Tongue (tissue), 1 donor: ENCODE measurements at regions not wholly inside any gene's neighbourhood (a gene's known extent, or its start where the extent isn't known, plus 50 kb on each side); places are given as distances from the start of the nearest gene placed in this dataset.

Experiments
- DNase-seq: peaks from one replicate; pipeline ENCODE4 v3.0.0-alpha.2; 2015

DNA sequence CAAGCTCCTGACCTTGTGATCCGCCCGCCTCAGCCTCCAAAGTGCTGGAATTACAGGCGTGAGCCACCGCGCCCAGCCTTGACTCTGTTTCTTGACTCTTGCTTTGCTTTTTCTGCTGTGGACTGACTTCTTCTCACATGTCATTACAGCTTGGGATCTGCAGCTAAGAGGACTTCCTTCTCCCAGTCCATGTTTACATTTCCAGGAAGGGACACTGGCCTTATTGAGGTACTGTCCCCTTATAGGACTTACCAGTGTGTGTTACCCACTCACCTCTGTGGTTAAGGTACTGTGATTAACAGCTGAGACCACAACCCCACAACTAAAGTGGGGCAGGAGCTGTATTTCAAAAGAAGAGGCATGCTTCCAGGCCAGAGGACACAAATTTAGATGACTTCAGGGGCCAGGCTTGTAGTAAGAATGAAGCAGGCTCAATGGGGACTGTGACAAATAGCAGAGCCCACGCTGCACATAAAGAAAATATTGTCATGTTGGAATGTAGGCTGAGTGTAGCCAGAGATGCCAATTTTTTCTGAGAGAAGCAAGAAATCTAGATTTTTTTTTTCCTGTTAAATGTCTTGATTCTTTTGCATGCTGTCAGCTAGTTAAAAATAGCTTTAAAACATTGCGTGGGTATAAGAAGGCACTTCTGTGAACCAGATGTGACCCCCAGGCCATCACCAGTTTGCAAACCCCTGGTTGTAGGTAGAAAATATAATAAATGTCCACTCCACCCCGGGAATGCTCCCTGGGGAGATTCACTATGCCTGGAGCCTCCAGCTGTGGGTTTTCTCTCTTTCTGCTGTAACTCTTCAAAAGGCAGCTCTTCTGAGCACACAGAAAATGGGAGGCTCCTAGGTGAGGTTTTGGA lies 75.0 kb downstream of the PTPDC1 start:
- peak; percentile 52 for DNase-seq

GRCh38 chr9:94160594-94161501 lies 76.6 kb downstream of the PTPDC1 start:
- no peak for DNase-seq

DNA sequence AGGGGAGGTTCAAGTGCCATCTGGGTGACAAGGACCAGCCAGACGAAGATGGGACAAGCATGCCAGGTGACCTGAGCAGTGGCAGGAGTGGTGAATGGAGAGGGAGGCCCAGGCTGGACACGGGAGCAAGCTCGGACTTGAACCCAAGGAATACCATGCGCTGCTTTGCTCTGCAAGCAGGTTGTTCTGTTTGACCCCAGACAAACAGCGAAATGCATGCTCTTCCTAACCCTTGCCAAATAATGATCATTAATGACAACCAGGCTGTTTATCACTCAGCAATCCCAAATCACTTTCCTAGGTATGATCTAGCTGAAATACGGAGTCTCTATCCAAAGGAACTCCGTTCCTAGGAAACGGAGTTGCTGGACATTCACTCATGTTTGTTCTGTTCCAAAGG lies 77.4 kb downstream of the PTPDC1 start:
- DNase-seq = no peak

DNA sequence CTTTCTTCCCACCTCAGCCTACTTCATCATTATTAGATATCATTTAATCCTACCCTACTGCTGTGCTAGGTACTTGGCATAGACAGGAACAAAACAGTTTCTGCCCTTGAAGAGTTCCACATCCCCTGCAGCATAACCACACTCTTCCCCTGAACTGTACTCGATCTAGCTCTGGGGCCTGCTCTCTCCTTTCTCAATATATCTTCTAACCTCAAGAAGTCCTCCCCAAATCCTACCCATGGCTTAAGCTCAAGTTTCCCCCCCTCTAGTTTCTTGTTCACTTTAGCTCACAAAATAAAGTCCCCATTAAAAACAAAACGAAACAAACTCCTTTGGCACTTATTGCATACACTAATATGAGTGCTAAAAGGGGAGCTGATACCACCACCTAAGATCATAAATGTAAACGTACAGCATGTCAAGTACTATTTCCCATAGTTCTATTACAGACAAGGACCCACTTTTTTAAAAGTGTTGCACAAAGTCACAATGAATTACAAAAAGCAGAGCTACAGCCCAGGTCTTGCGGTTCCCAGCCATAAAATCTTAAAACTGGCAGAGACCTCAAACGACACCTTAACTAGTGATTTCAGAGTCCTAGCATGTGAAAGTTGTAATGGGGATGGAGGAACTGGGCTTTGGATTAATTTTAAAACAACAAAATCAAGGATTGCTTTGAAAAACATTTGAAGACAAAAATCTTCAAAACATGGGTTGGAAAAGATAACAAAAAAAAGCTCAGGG lies 80.7 kb downstream of the PTPDC1 start:
- no peak for DNase-seq

DNA sequence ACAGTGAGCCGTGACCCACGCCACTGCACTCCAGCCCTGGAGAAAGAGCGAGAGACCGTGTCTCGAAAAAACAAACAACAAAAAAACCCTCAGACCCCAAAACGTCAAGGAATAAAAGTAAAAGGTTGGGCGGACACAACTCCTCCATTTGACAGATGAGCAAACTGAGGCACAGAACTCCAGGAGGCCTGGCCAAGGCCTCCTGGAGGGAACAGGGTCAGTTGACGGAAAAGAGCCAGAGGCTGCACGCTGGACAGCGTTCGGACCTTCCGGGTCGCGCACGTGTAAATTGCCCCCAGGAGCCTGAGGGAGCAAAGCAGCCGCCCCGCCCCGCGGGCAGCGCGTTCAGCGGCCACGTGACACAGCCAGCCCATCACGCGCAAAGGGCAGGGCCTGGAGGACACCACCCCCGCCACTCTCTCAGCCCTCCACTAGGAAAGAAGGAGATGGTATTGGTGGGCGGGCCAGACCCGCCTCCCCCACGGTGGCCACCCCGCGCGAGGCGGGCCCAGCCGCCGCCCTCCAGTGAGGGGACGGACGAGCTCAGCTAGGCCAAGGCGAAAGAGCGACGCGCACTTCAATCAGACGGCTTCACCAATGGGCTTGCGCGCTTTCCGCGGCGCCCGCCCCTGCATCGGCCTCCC lies 81.5 kb downstream of the PTPDC1 start:
- peak; percentile 99 for DNase-seq

GRCh38 chr9:94166236-94166975 lies 82.1 kb downstream of the PTPDC1 start:
- DNase-seq = peak; percentile 100

GRCh38 chr9:94166976-94167346 lies 82.7 kb downstream of the PTPDC1 start:
- DNase-seq = no peak

DNA sequence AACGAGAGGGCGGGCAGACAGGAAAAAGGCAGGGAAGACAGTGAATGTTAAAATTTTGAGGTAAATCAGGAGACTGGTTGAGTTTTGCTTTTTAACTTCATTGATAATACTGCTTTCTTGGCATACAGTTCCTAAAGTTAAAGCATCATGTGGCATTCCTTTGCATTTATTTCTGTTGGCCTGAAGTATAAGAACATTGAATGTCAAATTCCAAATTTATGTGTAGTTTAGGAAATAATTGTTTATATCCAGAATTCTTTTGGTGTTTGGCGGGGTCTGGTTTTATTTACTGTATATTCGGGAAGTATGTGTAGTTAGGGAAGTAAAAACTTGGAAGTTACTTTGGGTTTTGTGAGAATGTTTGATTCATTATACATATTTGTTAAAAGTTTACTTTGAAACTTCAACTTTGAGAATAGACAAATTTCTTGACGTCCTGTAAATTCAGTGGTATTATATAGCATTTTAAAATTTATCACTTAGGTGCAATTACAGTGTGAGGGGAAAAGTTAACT lies 83.2 kb downstream of the PTPDC1 start:
- DNase-seq = no peak

- no peak for DNase-seq
Measured at GRCh38 chr9:94168203-94169000, 84.1 kb downstream of the PTPDC1 start.

DNA sequence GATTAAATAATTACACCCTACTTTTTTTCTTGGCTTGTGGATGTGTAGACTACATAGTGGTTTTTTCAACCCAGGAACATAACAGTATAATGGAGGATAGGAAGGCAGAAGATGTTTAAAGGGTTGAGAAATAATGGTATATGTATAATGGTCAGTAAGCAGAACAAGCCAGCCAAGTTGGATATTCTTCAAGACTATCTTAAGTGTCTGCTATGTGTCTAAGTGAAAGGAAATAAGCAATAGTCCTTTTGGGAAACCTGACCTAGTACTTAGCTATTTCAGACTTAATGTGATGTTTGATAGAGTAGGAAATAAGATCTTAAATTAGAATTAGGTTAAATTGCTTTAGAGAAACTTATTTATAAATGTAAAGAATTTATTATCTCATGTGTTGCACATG lies 85.7 kb downstream of the PTPDC1 start:
- peak; percentile 35 for DNase-seq

- no peak for DNase-seq
Measured at GRCh38 chr9:94173632-94174031, 85.5 kb upstream of the ZNF169 start.

DNA sequence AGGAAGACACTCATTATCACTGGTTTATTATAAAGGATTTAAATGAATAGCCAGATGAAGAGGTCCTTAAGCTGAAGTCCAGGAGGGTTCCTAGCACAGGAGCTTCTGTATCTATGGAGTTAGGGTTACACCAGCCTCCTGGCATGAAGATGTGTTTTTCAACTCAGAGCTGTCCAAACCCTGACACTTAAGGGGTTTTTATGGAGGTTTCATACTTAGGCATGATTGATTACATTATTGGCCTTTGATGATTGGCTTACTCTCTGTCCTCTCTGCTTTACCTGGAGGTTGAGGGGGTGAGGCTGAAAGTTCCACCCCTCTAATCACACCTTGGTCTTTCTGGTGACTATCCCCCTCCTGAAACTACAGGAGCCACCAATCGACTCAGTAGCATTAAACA lies 84.9 kb upstream of the ZNF169 start:
- DNase-seq = no peak

DNA sequence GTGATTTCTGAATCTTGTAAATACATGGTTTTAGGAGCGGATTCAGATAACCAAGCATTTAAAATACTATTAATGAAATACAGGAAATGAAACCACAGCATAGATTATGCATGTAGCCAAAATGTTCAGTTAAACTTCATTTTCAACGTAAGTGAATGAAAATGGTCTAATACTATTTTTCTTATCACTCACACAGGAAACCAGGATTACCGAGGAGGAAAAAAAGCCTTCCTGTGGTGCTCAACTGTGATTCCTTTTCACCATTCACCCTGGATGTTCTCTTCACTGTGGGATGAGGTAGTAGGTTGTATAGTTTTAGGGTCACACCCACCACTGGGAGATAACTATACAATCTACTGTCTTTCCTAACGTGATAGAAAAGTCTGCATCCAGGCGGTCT lies 83.4 kb upstream of the ZNF169 start:
- no peak for DNase-seq

GRCh38 chr9:94176608-94177007 lies 82.5 kb upstream of the ZNF169 start:
- no peak for DNase-seq

- DNase-seq = no peak
Measured at GRCh38 chr9:94178927-94179326, 80.2 kb upstream of the ZNF169 start.

DNA sequence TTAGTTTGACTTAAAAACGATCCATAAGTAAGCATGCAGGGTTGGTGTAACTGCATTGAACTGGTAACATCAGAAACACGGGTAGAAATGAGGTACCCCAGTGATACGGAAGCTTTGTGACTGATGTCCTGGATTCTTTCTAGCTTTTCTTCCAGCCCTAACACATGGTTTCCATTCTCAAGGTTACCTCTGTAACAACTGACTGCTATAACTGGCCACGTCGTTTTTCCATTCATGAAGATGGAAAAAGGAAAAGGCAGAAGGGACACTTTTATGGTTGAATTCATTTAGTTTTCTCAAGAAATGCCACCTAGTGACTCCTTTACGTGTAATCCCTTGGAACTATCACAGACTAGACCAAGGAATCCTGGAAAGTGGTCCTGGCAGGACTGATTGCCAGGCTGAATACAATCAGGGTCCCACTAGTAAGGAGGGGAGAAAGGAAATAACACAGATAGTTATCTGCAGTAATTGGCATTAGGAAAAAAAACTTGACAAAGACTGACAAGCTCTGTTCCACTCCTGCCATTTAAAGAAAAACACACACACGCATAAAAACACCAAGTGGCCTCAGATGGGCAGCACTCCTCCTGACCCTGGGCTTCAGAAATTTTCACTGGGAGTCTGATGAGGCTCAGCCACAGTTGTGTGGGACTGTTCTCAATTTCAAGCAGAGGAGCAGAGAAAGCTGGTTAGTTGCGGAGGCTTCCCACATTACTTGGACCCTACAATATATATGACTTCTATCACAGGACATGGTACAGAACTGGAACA lies 77.5 kb upstream of the ZNF169 start:
- DNase-seq = no peak

- DNase-seq = no peak
Measured at GRCh38 chr9:94182532-94182931, 76.6 kb upstream of the ZNF169 start.

GRCh38 chr9:94183240-94183999 lies 75.7 kb upstream of the ZNF169 start:
- DNase-seq = no peak

GRCh38 chr9:94188246-94188645 lies 70.9 kb upstream of the ZNF169 start:
- no peak for DNase-seq
